Fibroblast of lung (primary cell): ENCODE measurements at regions not wholly inside any gene's neighbourhood (a gene's known extent, or its start where the extent isn't known, plus 50 kb on each side); places are given as distances from the start of the nearest gene placed in this dataset.

Experiments used
- DNase-seq, 2 donors: peaks; one replicate each; pipeline versions ENCODE4 v3.0.0 to v3.0.0-alpha.2; 2010; ENCODE audit warnings: low read depth in 2 of 2
- H2AFZ ChIP-seq: 2 replicates; pipeline ENCODE4 v1.5.1; 2012; ENCODE audit warnings: low read length, control low read depth, inconsistent platforms
- H3K27ac ChIP-seq: 2 replicates; pipeline ENCODE4 v1.5.1; 2011; ENCODE audit warnings: low read length, control low read depth; ENCODE audit not compliant: insufficient read depth
- H3K27me3 ChIP-seq: 2 replicates; pipeline ENCODE4 v1.5.1; 2011; ENCODE audit warnings: mild to moderate bottlenecking, low read length; ENCODE audit not compliant: control insufficient read depth, insufficient read depth
- H3K36me3 ChIP-seq: 2 replicates; pipeline ENCODE4 v1.5.1; 2011; ENCODE audit warnings: low read length; ENCODE audit not compliant: control insufficient read depth, insufficient read depth
- H3K4me1 ChIP-seq: 2 replicates; pipeline ENCODE4 v1.5.1; 2011; ENCODE audit warnings: low read length; ENCODE audit not compliant: control insufficient read depth, insufficient read depth; ENCODE audit errors: extremely low read depth
- H3K4me2 ChIP-seq: 2 replicates; pipeline ENCODE4 v1.5.1; 2011; ENCODE audit warnings: low read length, control low read depth; ENCODE audit not compliant: insufficient read depth; ENCODE audit errors: extremely low read depth
- H3K4me3 ChIP-seq, 4 experiments: fragments of 200-600 bp in 1 of 4; sonication (generic) in 1 of 4; replicated peaks in 1 of 4; 2 replicates each; pipeline ENCODE4 v1.5.1; 2011 to 2016; ENCODE audit warnings: low read length in 4 of 4, low read depth in 3 of 4, mild to moderate bottlenecking in 3 of 4, control low read depth in 2 of 4, inconsistent platforms in 1 of 4, mixed read lengths in 1 of 4; ENCODE audit not compliant: insufficient read depth in 1 of 4; ENCODE audit errors: control extremely low read depth in 1 of 4
- H3K79me2 ChIP-seq: 2 replicates; pipeline ENCODE4 v1.5.1; 2012; ENCODE audit warnings: mild to moderate bottlenecking, low read length, inconsistent platforms; ENCODE audit not compliant: control insufficient read depth, insufficient read depth
- H3K9ac ChIP-seq: 2 replicates; pipeline ENCODE4 v1.5.1; 2011; ENCODE audit warnings: mild to moderate bottlenecking, low read length, control low read depth; ENCODE audit not compliant: insufficient read depth
- H3K9me3 ChIP-seq: 2 replicates; pipeline ENCODE4 v1.5.1; 2012; ENCODE audit warnings: low read depth, low read length; ENCODE audit not compliant: control insufficient read depth, insufficient read depth
- H4K20me1 ChIP-seq: 2 replicates; pipeline ENCODE4 v1.5.1; 2011; ENCODE audit warnings: low read length; ENCODE audit not compliant: control insufficient read depth, insufficient read depth; ENCODE audit errors: extremely low read depth
- EZH2 ChIP-seq: IDR thresholded peaks from 2 replicates; pipeline ENCODE4 v1.5.1; 2012; ENCODE audit warnings: low read length, control low read depth, mild to moderate bottlenecking; ENCODE audit errors: missing control alignments
- TF ChIP-seq, protein P1 (sequence below), 2 donors: IDR thresholded peaks in 1 of 2; conservative IDR thresholded peaks in 1 of 2; 1 replicate in 1 of 2; 2 replicates in 1 of 2; pipeline ENCODE4 v1.5.1; 2011 to 2012; ENCODE audit warnings: low read length in 2 of 2, control low read depth in 1 of 2, inconsistent platforms in 1 of 2, low read depth in 1 of 2, mild to moderate bottlenecking in 1 of 2

- H3K27me3 ChIP-seq = no peaks in the 10 kb centered on the region
- no peaks in the 10 kb centered on the region for H3K9me3 ChIP-seq
- H3K4me1 ChIP-seq = no peaks in the 10 kb centered on the region
- TF ChIP-seq, protein P1, sequence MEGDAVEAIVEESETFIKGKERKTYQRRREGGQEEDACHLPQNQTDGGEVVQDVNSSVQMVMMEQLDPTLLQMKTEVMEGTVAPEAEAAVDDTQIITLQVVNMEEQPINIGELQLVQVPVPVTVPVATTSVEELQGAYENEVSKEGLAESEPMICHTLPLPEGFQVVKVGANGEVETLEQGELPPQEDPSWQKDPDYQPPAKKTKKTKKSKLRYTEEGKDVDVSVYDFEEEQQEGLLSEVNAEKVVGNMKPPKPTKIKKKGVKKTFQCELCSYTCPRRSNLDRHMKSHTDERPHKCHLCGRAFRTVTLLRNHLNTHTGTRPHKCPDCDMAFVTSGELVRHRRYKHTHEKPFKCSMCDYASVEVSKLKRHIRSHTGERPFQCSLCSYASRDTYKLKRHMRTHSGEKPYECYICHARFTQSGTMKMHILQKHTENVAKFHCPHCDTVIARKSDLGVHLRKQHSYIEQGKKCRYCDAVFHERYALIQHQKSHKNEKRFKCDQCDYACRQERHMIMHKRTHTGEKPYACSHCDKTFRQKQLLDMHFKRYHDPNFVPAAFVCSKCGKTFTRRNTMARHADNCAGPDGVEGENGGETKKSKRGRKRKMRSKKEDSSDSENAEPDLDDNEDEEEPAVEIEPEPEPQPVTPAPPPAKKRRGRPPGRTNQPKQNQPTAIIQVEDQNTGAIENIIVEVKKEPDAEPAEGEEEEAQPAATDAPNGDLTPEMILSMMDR (conservative IDR thresholded peaks at IDR 0.05 in 1 of 2, IDR thresholded peaks at IDR 0.05 in 1 of 2; ENCODE audit: low read depth in 1 of 2, low read length in 2 of 2) = no peak
- TF ChIP-seq EZH2 = no peak
- no peak for DNase-seq
- no peak overlapping the region for H3K9ac ChIP-seq
- no peak overlapping the region for H3K4me2 ChIP-seq
- no peaks in the 10 kb centered on the region for H4K20me1 ChIP-seq
- H3K79me2 ChIP-seq = no peaks in the 10 kb centered on the region
- H3K36me3 ChIP-seq = no peaks in the 10 kb centered on the region
- no peak overlapping the region for H2AFZ ChIP-seq
- no peak overlapping the region for H3K27ac ChIP-seq
- no peak overlapping the region for H3K4me3 ChIP-seq
These were observed 96.1 kb upstream of the ANO4 start for GRCh38 chr12:100698518-100698917.

DNA sequence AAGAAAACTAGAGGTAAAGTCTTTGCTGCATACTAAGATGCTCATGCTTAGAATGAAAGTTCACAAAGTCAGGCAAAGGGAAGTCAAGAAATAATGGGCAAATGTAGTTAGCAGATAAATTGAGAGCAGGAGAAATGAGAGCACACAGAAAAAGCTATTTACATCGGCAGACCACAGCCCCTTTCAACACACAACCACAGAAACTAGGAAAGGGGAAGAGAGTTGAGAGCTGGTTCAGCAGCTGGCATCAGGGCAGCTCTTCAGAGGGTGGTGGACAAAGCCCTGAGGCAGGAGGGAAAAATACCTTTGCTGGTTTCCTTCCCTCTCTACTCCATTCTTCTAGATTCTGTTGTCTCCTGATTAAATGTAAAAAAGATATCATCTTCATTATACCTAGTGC, 95.4 kb upstream of the ANO4 start:
- no peak overlapping the region for H3K4me3 ChIP-seq
- H4K20me1 ChIP-seq = no peaks in the 10 kb centered on the region
- no peak for DNase-seq
- no peak overlapping the region for H3K9ac ChIP-seq
- H3K27ac ChIP-seq = no peak overlapping the region
- H3K4me2 ChIP-seq = no peak overlapping the region
- H3K27me3 ChIP-seq = no peaks in the 10 kb centered on the region
- H3K4me1 ChIP-seq = no peaks in the 10 kb centered on the region
- H2AFZ ChIP-seq = no peak overlapping the region
- TF ChIP-seq, protein P1 (conservative IDR thresholded peaks at IDR 0.05 in 1 of 2, IDR thresholded peaks at IDR 0.05 in 1 of 2; ENCODE audit: low read depth in 1 of 2, low read length in 2 of 2) = no peak
- no peak for TF ChIP-seq EZH2
- H3K79me2 ChIP-seq = no peaks in the 10 kb centered on the region
- H3K9me3 ChIP-seq = no peaks in the 10 kb centered on the region
- no peaks in the 10 kb centered on the region for H3K36me3 ChIP-seq

DNA sequence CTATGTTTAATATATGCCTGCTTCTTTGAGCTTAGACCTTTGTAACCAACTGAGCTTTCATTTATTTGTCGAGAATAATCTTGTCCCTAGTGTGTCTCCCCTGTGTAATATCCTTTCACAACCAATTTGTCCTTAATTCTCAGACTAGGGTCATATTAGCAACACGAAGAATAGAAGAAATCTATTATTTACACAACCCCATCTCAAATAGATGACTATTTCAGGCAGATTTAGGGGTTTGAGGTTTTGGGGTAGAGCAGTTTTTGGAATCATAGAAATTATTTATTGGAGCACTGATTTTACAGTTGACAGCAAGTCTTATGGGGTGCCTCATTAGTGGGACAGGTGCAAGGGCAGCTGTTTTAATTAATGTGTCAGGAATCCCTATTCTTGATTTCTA, 91.2 kb upstream of the ANO4 start:
- H3K4me2 ChIP-seq = no peak overlapping the region
- no peaks in the 10 kb centered on the region for H3K79me2 ChIP-seq
- TF ChIP-seq EZH2 = no peak
- TF ChIP-seq, protein P1 (conservative IDR thresholded peaks at IDR 0.05 in 1 of 2, IDR thresholded peaks at IDR 0.05 in 1 of 2; ENCODE audit: low read depth in 1 of 2, low read length in 2 of 2) = no peak
- H2AFZ ChIP-seq = no peak overlapping the region
- H3K36me3 ChIP-seq = no peaks in the 10 kb centered on the region
- no peaks in the 10 kb centered on the region for H4K20me1 ChIP-seq
- H3K9ac ChIP-seq = no peak overlapping the region
- peaks cover 4% of the 10 kb centered on the region for H3K4me1 ChIP-seq
- H3K4me3 ChIP-seq = no peak overlapping the region
- no peak for DNase-seq
- H3K9me3 ChIP-seq = no peaks in the 10 kb centered on the region
- H3K27me3 ChIP-seq = no peaks in the 10 kb centered on the region
- H3K27ac ChIP-seq = no peak overlapping the region
